Gastroesophageal sphincter (tissue), 3 donors: ENCODE measurements at regions not wholly inside any gene's neighbourhood (a gene's known extent, or its start where the extent isn't known, plus 50 kb on each side); places are given as distances from the start of the nearest gene placed in this dataset.

Experiments used
- CTCF ChIP-seq, 4 experiments: fragments of 200-600 bp in 2 of 4; fragments of 450-650 bp in 2 of 4; sonication (generic) in 1 of 4; IDR thresholded peaks; one replicate each; pipeline ENCODE4 v1.5.1; 2017 to 2019; ENCODE audit warnings: antibody characterized with exemption in 4 of 4, mild to moderate bottlenecking in 2 of 4, moderate library complexity in 2 of 4
- EP300 ChIP-seq: sonication (generic); formaldehyde crosslinking; IDR thresholded peaks from one replicate; pipeline ENCODE4 v1.6.1; 2017; ENCODE audit warnings: antibody characterized with exemption, mild to moderate bottlenecking
- POLR2A ChIP-seq, 2 donors: fragments of 450-650 bp; IDR thresholded peaks; one replicate each; pipeline ENCODE4 v1.6.1; 2017; ENCODE audit warnings: antibody characterized with exemption in 2 of 2, mild to moderate bottlenecking in 2 of 2, moderate library complexity in 1 of 2

- no peak for TF ChIP-seq EP300
- no peak for TF ChIP-seq CTCF (IDR thresholded peaks at IDR 0.05)
- TF ChIP-seq POLR2A (IDR thresholded peaks at IDR 0.05), result no peak
Measured at GRCh38 chr4:185911556-185912064, 99.6 kb upstream of the SORBS2 start.
